ENCODE measurements at regions not wholly inside any gene's neighbourhood (a gene's known extent, or its start where the extent isn't known, plus 50 kb on each side); places are given as distances from the start of the nearest gene placed in this dataset.

- H3K36me3 ChIP-seq (ENCODE audit: control insufficient read depth, low read length), result no peaks in the 10 kb centered on the region
- H3K4me1 ChIP-seq (ENCODE audit: control insufficient read depth, low read length), result no peaks in the 10 kb centered on the region
- no peaks in the 10 kb centered on the region for H3K9me2 ChIP-seq (replicated peaks; ENCODE audit: control insufficient read depth, low read length)
- no peak overlapping the region for H3K27ac ChIP-seq (ENCODE audit: low read depth, low read length)
- no peak overlapping the region for H3K4me2 ChIP-seq (ENCODE audit: low read length)
- no peaks in the 10 kb centered on the region for H3K9me3 ChIP-seq (ENCODE audit: control insufficient read depth, insufficient read depth, low read length)
- no peaks in the 10 kb centered on the region for H4K20me1 ChIP-seq (ENCODE audit: control insufficient read depth, insufficient read depth, low read depth, low read length)
- H3K27me3 ChIP-seq (ENCODE audit: control insufficient read depth, low read length), result no peaks in the 10 kb centered on the region
- H3F3A ChIP-seq (ENCODE audit: control insufficient read depth, insufficient read depth), result no peaks in the 10 kb centered on the region
- no peak overlapping the region for H3K4me3 ChIP-seq (ENCODE audit: low read length)
- TF ChIP-seq EZH2phosphoT487 (IDR thresholded peaks at IDR 0.05; ENCODE audit: borderline replicate concordance, low read length) (no peak), CTCF (IDR thresholded peaks at IDR 0.05; ENCODE audit: low read depth, low read length, poor library complexity, severe bottlenecking) (no peak)
- no peaks in the 10 kb centered on the region for H3K79me2 ChIP-seq (ENCODE audit: control insufficient read depth, low read length)
These were observed 108.9 kb downstream of the FHIP1A start for GRCh38 chr4:151517896-151518295.

- Histone ChIP-seq H3K9me3 (ENCODE audit: control insufficient read depth, insufficient read depth, low read length) (no peaks in the 10 kb centered on the region), H3K4me2 (ENCODE audit: low read length) (no peak overlapping the region), H3K36me3 (ENCODE audit: control insufficient read depth, low read length) (no peaks in the 10 kb centered on the region), H3K27me3 (ENCODE audit: control insufficient read depth, low read length) (no peaks in the 10 kb centered on the region), H3K9me2 (replicated peaks; ENCODE audit: control insufficient read depth, low read length) (no peaks in the 10 kb centered on the region), H3K79me2 (ENCODE audit: control insufficient read depth, low read length) (no peaks in the 10 kb centered on the region), H3K27ac (ENCODE audit: low read depth, low read length) (no peak overlapping the region), H3K4me1 (ENCODE audit: control insufficient read depth, low read length) (no peaks in the 10 kb centered on the region), H4K20me1 (ENCODE audit: control insufficient read depth, insufficient read depth, low read depth, low read length) (no peaks in the 10 kb centered on the region), H3K4me3 (ENCODE audit: low read length) (no peak overlapping the region), H3F3A (ENCODE audit: control insufficient read depth, insufficient read depth) (no peaks in the 10 kb centered on the region)
- no peak for TF ChIP-seq EZH2phosphoT487 (IDR thresholded peaks at IDR 0.05; ENCODE audit: borderline replicate concordance, low read length)
- TF ChIP-seq CTCF (IDR thresholded peaks at IDR 0.05; ENCODE audit: low read depth, low read length, poor library complexity, severe bottlenecking), result no peak
These were observed 109.4 kb downstream of the FHIP1A start for GRCh38 chr4:151518359-151518758.

- Histone ChIP-seq H3K9me2 (replicated peaks; ENCODE audit: control insufficient read depth, low read length) (no peaks in the 10 kb centered on the region), H3K27ac (ENCODE audit: low read depth, low read length) (no peak overlapping the region), H3K79me2 (ENCODE audit: control insufficient read depth, low read length) (no peaks in the 10 kb centered on the region)
These were observed 110.9 kb downstream of the FHIP1A start for GRCh38 chr4:151519728-151520415.

More at GRCh38 chr4:151519728-151520415, 110.9 kb downstream of the FHIP1A start:
- H3K27me3 ChIP-seq (ENCODE audit: control insufficient read depth, low read length), result no peaks in the 10 kb centered on the region
- H3K9me3 ChIP-seq (ENCODE audit: control insufficient read depth, insufficient read depth, low read length), result no peaks in the 10 kb centered on the region
- no peaks in the 10 kb centered on the region for H4K20me1 ChIP-seq (ENCODE audit: control insufficient read depth, insufficient read depth, low read depth, low read length)
- TF ChIP-seq CTCF (IDR thresholded peaks at IDR 0.05; ENCODE audit: low read depth, low read length, poor library complexity, severe bottlenecking) (no peak), EZH2phosphoT487 (IDR thresholded peaks at IDR 0.05; ENCODE audit: borderline replicate concordance, low read length) (no peak)
- no peaks in the 10 kb centered on the region for H3F3A ChIP-seq (ENCODE audit: control insufficient read depth, insufficient read depth)
- H3K4me2 ChIP-seq (ENCODE audit: low read length), result no peak overlapping the region
- no peaks in the 10 kb centered on the region for H3K4me1 ChIP-seq (ENCODE audit: control insufficient read depth, low read length)
- no peaks in the 10 kb centered on the region for H3K36me3 ChIP-seq (ENCODE audit: control insufficient read depth, low read length)
- no peak overlapping the region for H3K4me3 ChIP-seq (ENCODE audit: low read length)
